ENCODE measurements at regions not wholly inside any gene's neighbourhood (a gene's known extent, or its start where the extent isn't known, plus 50 kb on each side); places are given as distances from the start of the nearest gene placed in this dataset.
"Not testable (repeated sequence)": the region's sequence is repeated elsewhere in the genome, so short reads cannot be mapped to it uniquely, and the experiment has no call there.

- DNase-seq (ENCODE audit: low read depth in 2 of 2) = no peak
Observed at GRCh38 chr2:43074592-43075053, 151.8 kb downstream of the ZFP36L2 start.

- DNase-seq (ENCODE audit: low read depth in 2 of 2) = no peak
Observed at GRCh38 chr2:43074052-43074451, 152.4 kb downstream of the ZFP36L2 start.

GRCh38 chr2:43073401-43073825 is 153.0 kb downstream of the ZFP36L2 start:
- DNase-seq (ENCODE audit: low read depth in 2 of 2) = no peak

- no peak for DNase-seq (ENCODE audit: low read depth in 2 of 2)
Observed at GRCh38 chr2:43071599-43072550, 154.5 kb downstream of the ZFP36L2 start.

- no peak for DNase-seq (ENCODE audit: low read depth in 2 of 2)
Observed at GRCh38 chr2:43070676-43071502, 155.5 kb downstream of the ZFP36L2 start.

- no peak for DNase-seq (ENCODE audit: low read depth in 2 of 2)
Observed at GRCh38 chr2:43070030-43070429, 156.4 kb downstream of the ZFP36L2 start.

GRCh38 chr2:43068631-43069517 is 157.5 kb downstream of the ZFP36L2 start:
- no peak for DNase-seq (ENCODE audit: low read depth in 2 of 2)

- no peak for DNase-seq (ENCODE audit: low read depth in 2 of 2)
Observed at GRCh38 chr2:43068041-43068533, 158.3 kb downstream of the ZFP36L2 start.

- DNase-seq (ENCODE audit: low read depth in 2 of 2) = no peak
Observed at GRCh38 chr2:43067254-43068040, 159.0 kb downstream of the ZFP36L2 start.

- DNase-seq (ENCODE audit: low read depth in 2 of 2) = not testable (repeated sequence)
Observed at GRCh38 chr2:43066541-43067253, 159.7 kb downstream of the ZFP36L2 start.

- no peak for DNase-seq (ENCODE audit: low read depth in 2 of 2)
Observed at GRCh38 chr2:43065871-43066270, 160.5 kb downstream of the ZFP36L2 start.

GRCh38 chr2:43065036-43065435 is 161.4 kb downstream of the ZFP36L2 start:
- no peak for DNase-seq (ENCODE audit: low read depth in 2 of 2)

GRCh38 chr2:43063096-43063495 is 163.3 kb downstream of the ZFP36L2 start:
- DNase-seq (ENCODE audit: low read depth in 2 of 2) = not testable (repeated sequence)

- DNase-seq (ENCODE audit: low read depth in 2 of 2) = no peak
Observed at GRCh38 chr2:43062058-43062457, 164.3 kb downstream of the ZFP36L2 start.

- DNase-seq (ENCODE audit: low read depth in 2 of 2) = no peak
Observed at GRCh38 chr2:43060390-43061016, 165.9 kb downstream of the ZFP36L2 start.

- peak; percentile 90 for DNase-seq (ENCODE audit: low read depth in 2 of 2)
Observed at GRCh38 chr2:43059183-43059897, 167.1 kb downstream of the ZFP36L2 start.

- DNase-seq (ENCODE audit: low read depth in 2 of 2) = no peak
Observed at GRCh38 chr2:43058726-43059110, 167.7 kb downstream of the ZFP36L2 start.

Measured in dermis microvascular lymphatic vessel endothelial cell (primary cell).